SU-DHL-6 (cell line): ENCODE measurements at regions not wholly inside any gene's neighbourhood (a gene's known extent, or its start where the extent isn't known, plus 50 kb on each side); places are given as distances from the start of the nearest gene placed in this dataset.
"Not testable (repeated sequence)": the region's sequence is repeated elsewhere in the genome, so short reads cannot be mapped to it uniquely, and the experiment has no call there.

ENCODE experiments used
- H2AFZ ChIP-seq: fragments of 200-600 bp; sonication (generic); 2 replicates; pipeline ENCODE4 v1.6.1; 2014; ENCODE audit warnings: low read depth, mild to moderate bottlenecking, moderate library complexity, mixed read lengths, antibody characterized with exemption, low read length; ENCODE audit not compliant: severe bottlenecking
- H3F3A ChIP-seq: fragments of 200-600 bp; shearing (Covaris generic); 2 replicates; pipeline ENCODE4 v1.6.0; 2016; ENCODE audit warnings: antibody characterized with exemption, mild to moderate bottlenecking; ENCODE audit not compliant: insufficient read depth
- H3K27ac ChIP-seq: fragments of 200-600 bp; sonication (generic); 2 replicates; pipeline ENCODE4 v1.5.1; 2016; ENCODE audit warnings: low read depth, mild to moderate bottlenecking, low read length, moderate library complexity, mixed read lengths
- H3K27me3 ChIP-seq: fragments of 200-600 bp; sonication (generic), shearing (Covaris generic); 2 replicates; pipeline ENCODE4 v1.6.0; 2014; ENCODE audit warnings: mild to moderate bottlenecking, low read length
- H3K36me3 ChIP-seq: fragments of 200-600 bp; sonication (generic); 2 replicates; pipeline ENCODE4 v1.6.1; 2014; ENCODE audit warnings: mild to moderate bottlenecking, low read length, mixed read lengths
- H3K4me2 ChIP-seq: fragments of 300-600, 200-600 bp; shearing (Covaris generic), sonication (generic); 2 replicates; pipeline ENCODE4 v1.6.0; 2014; ENCODE audit warnings: low read length, low read depth, mild to moderate bottlenecking; ENCODE audit not compliant: poor library complexity, severe bottlenecking
- H3K4me3 ChIP-seq: fragments of 200-600 bp; sonication (generic); 2 replicates; pipeline ENCODE4 v1.5.1; 2014; ENCODE audit warnings: antibody characterized with exemption, low read length, mild to moderate bottlenecking, mixed read lengths; ENCODE audit not compliant: insufficient read depth, poor library complexity, severe bottlenecking
- H3K79me2 ChIP-seq: fragments of 200-600 bp; sonication (generic); 2 replicates; pipeline ENCODE4 v1.6.1; 2014; ENCODE audit warnings: mild to moderate bottlenecking, low read length, moderate library complexity; ENCODE audit not compliant: insufficient read depth
- H3K9ac ChIP-seq: fragments of 200-600 bp; sonication (generic); 2 replicates; pipeline ENCODE4 v1.7.0; 2014; ENCODE audit warnings: mild to moderate bottlenecking, low read length
- H3K9me2 ChIP-seq: fragments of 200-600 bp; sonication (generic); replicated peaks from 2 replicates; pipeline ENCODE4 v1.6.1; 2014; ENCODE audit warnings: low read length; ENCODE audit not compliant: insufficient read depth
- H3K9me3 ChIP-seq: fragments of 200-600 bp; sonication (generic); 2 replicates; pipeline ENCODE4 v1.6.1; 2014; ENCODE audit warnings: low read length, mixed read lengths; ENCODE audit not compliant: insufficient read depth
- H4K20me1 ChIP-seq: fragments of 200-600 bp; sonication (generic); 2 replicates; pipeline ENCODE4 v1.6.1; 2014; ENCODE audit warnings: low read depth, mild to moderate bottlenecking, antibody characterized with exemption, low read length, moderate library complexity, mixed read lengths
- CTCF ChIP-seq: fragments of 200-600 bp; sonication (generic); IDR thresholded peaks from one replicate; pipeline ENCODE4 v1.5.1; 2017; ENCODE audit warnings: antibody characterized with exemption, mild to moderate bottlenecking, low read length, moderate library complexity; ENCODE audit not compliant: insufficient read depth, poor library complexity, severe bottlenecking
- EZH2phosphoT487 ChIP-seq: fragments of 200-600 bp; sonication (generic), shearing (Covaris generic); conservative IDR thresholded peaks from 2 replicates; pipeline ENCODE4 v1.6.1; 2018; ENCODE audit warnings: mild to moderate bottlenecking, antibody characterized with exemption, low read length, moderate library complexity, mixed read lengths

GRCh38 chr2:75294362-75294761 is 95.0 kb upstream of the TACR1 start:
- no peak overlapping the region for H3K4me2 ChIP-seq
- no peak overlapping the region for H3K4me3 ChIP-seq
- H3K9me3 ChIP-seq, result no peaks in the 10 kb centered on the region
- no peaks in the 10 kb centered on the region for H3F3A ChIP-seq
- H3K27ac ChIP-seq, result no peak overlapping the region
- H3K27me3 ChIP-seq, result no peaks in the 10 kb centered on the region
- no peaks in the 10 kb centered on the region for H3K79me2 ChIP-seq
- H4K20me1 ChIP-seq, result no peaks in the 10 kb centered on the region
- H2AFZ ChIP-seq, result no peak overlapping the region
- no peak overlapping the region for H3K9ac ChIP-seq
- no peak for TF ChIP-seq CTCF
- TF ChIP-seq EZH2phosphoT487, result no peak
- no peaks in the 10 kb centered on the region for H3K9me2 ChIP-seq
- no peaks in the 10 kb centered on the region for H3K36me3 ChIP-seq

GRCh38 chr2:75292826-75293225 is 93.5 kb upstream of the TACR1 start:
- Histone ChIP-seq H3F3A (no peaks in the 10 kb centered on the region), H3K4me2 (no peak overlapping the region), H2AFZ (no peak overlapping the region), H3K4me3 (no peak overlapping the region), H3K36me3 (no peaks in the 10 kb centered on the region), H3K9me2 (no peaks in the 10 kb centered on the region), H3K27me3 (no peaks in the 10 kb centered on the region), H3K79me2 (no peaks in the 10 kb centered on the region), H3K27ac (no peak overlapping the region), H3K9me3 (no peaks in the 10 kb centered on the region), H3K9ac (no peak overlapping the region), H4K20me1 (no peaks in the 10 kb centered on the region)
- TF ChIP-seq EZH2phosphoT487, result no peak
- TF ChIP-seq CTCF, result no peak

GRCh38 chr2:75290600-75291150 is 91.4 kb upstream of the TACR1 start:
- Histone ChIP-seq H3K36me3 (no peaks in the 10 kb centered on the region), H3F3A (no peaks in the 10 kb centered on the region), H2AFZ (no peak overlapping the region), H3K27ac (no peak overlapping the region), H3K79me2 (no peaks in the 10 kb centered on the region), H3K9me3 (no peaks in the 10 kb centered on the region), H3K4me2 (no peak overlapping the region), H3K9ac (no peak overlapping the region), H3K9me2 (no peaks in the 10 kb centered on the region), H3K27me3 (no peaks in the 10 kb centered on the region), H3K4me3 (no peak overlapping the region), H4K20me1 (no peaks in the 10 kb centered on the region)
- TF ChIP-seq CTCF, result no peak
- no peak for TF ChIP-seq EZH2phosphoT487

GRCh38 chr2:75289771-75290170 is 90.5 kb upstream of the TACR1 start:
- Histone ChIP-seq H3K79me2 (no peaks in the 10 kb centered on the region), H3K9ac (no peak overlapping the region), H3K27ac (no peak overlapping the region), H3K4me3 (no peak overlapping the region), H3K9me2 (no peaks in the 10 kb centered on the region), H2AFZ (no peak overlapping the region), H3F3A (no peaks in the 10 kb centered on the region), H4K20me1 (no peaks in the 10 kb centered on the region), H3K27me3 (no peaks in the 10 kb centered on the region), H3K36me3 (no peaks in the 10 kb centered on the region), H3K4me2 (no peak overlapping the region), H3K9me3 (no peaks in the 10 kb centered on the region)
- TF ChIP-seq EZH2phosphoT487 (no peak), CTCF (no peak)

- H3K27me3 ChIP-seq, H4K20me1 ChIP-seq, H3K4me2 ChIP-seq, H2AFZ ChIP-seq, H3K9ac ChIP-seq, H3K27ac ChIP-seq, H3K9me3 ChIP-seq, H3K36me3 ChIP-seq, H3K9me2 ChIP-seq, H3K4me3 ChIP-seq, H3F3A ChIP-seq, H3K79me2 ChIP-seq: not testable (repeated sequence)
Measured at GRCh38 chr2:75289178-75289577, 89.9 kb upstream of the TACR1 start.
